ENCODE measurements at regions not wholly inside any gene's neighbourhood (a gene's known extent, or its start where the extent isn't known, plus 50 kb on each side); places are given as distances from the start of the nearest gene placed in this dataset.

GRCh38 chr16:6932871-6933385 lies 399.7 kb upstream of the RBFOX1 start:
- H3K27me3 Mint-ChIP-seq, result peaks cover 0 to 3% (median 0%) of the 10 kb centered on the region in 5 donors
- DNase-seq (no peak), ATAC-seq (no peak)
- no peaks in the 10 kb centered on the region for H3K36me3 Mint-ChIP-seq
- POLR2A ChIA-PET, result no interaction called here
- H3K4me3 Mint-ChIP-seq, result no peak overlapping the region
- H3K4me1 Mint-ChIP-seq, result no peaks in the 10 kb centered on the region
- peaks cover 1 to 28% (median 8%) of the 10 kb centered on the region in 9 donors for H3K9me3 Mint-ChIP-seq
- no peak overlapping the region for H3K27ac Mint-ChIP-seq

GRCh38 chr16:6929868-6930267 lies 402.8 kb upstream of the RBFOX1 start:
- Mint-ChIP-seq H3K4me1 (no peaks in the 10 kb centered on the region), H3K36me3 (no peaks in the 10 kb centered on the region), H3K27me3 (peaks cover 0 to 2% (median 0%) of the 10 kb centered on the region in 5 donors), H3K4me3 (no peak overlapping the region), H3K9me3 (peaks cover 0 to 28% (median 6%) of the 10 kb centered on the region in 9 donors), H3K27ac (no peak overlapping the region)
- POLR2A ChIA-PET, result no interaction called here
- ATAC-seq (no peak), DNase-seq (no peak)

GRCh38 chr16:6926762-6927161 lies 405.9 kb upstream of the RBFOX1 start:
- DNase-seq (no peak), ATAC-seq (no peak)
- Mint-ChIP-seq H3K27ac (no peak overlapping the region), H3K4me1 (no peaks in the 10 kb centered on the region), H3K4me3 (no peak overlapping the region), H3K36me3 (no peaks in the 10 kb centered on the region), H3K9me3 (peaks cover 2 to 39% (median 10%) of the 10 kb centered on the region in 9 donors), H3K27me3 (peaks cover 0 to 2% (median 0%) of the 10 kb centered on the region in 5 donors)
- POLR2A ChIA-PET, result no interaction called here

- no peak overlapping the region for H3K27ac Mint-ChIP-seq
Observed at GRCh38 chr16:6926341-6926740, 406.3 kb upstream of the RBFOX1 start.

GRCh38 chr16:6918646-6919045 lies 414.0 kb upstream of the RBFOX1 start:
- POLR2A ChIA-PET, result no interaction called here
- Mint-ChIP-seq H3K4me1 (no peaks in the 10 kb centered on the region), H3K9me3 (peaks cover 0 to 24% (median 8%) of the 10 kb centered on the region in 9 donors), H3K4me3 (no peak overlapping the region), H3K27me3 (no peaks in the 10 kb centered on the region), H3K27ac (no peak overlapping the region), H3K36me3 (peaks cover 0 to 5% (median 0%) of the 10 kb centered on the region in 3 donors)
- ATAC-seq, result no peak
- no peak for DNase-seq

More at GRCh38 chr16:6926341-6926740, 406.3 kb upstream of the RBFOX1 start:
- ATAC-seq, result no peak
- Mint-ChIP-seq H3K27me3 (peaks cover 0 to 2% (median 0%) of the 10 kb centered on the region in 5 donors), H3K36me3 (no peaks in the 10 kb centered on the region), H3K9me3 (peaks cover 2 to 40% (median 6%) of the 10 kb centered on the region in 9 donors), H3K4me3 (no peak overlapping the region), H3K4me1 (no peaks in the 10 kb centered on the region)
- POLR2A ChIA-PET, result no interaction called here
- no peak for DNase-seq

- Mint-ChIP-seq H3K36me3 (peaks cover 0 to 5% (median 0%) of the 10 kb centered on the region in 3 donors), H3K4me1 (no peaks in the 10 kb centered on the region), H3K27ac (no peak overlapping the region), H3K4me3 (no peak overlapping the region), H3K9me3 (peaks cover 0 to 19% (median 7%) of the 10 kb centered on the region in 9 donors), H3K27me3 (no peaks in the 10 kb centered on the region)
- POLR2A ChIA-PET, result no interaction called here
- DNase-seq (no peak), ATAC-seq (no peak)
Observed at GRCh38 chr16:6916946-6917345, 415.7 kb upstream of the RBFOX1 start.

- Mint-ChIP-seq H3K27ac (no peak overlapping the region), H3K27me3 (no peaks in the 10 kb centered on the region), H3K4me3 (no peak overlapping the region), H3K9me3 (peaks cover 0 to 10% (median under 1%) of the 10 kb centered on the region in 9 donors), H3K4me1 (no peaks in the 10 kb centered on the region), H3K36me3 (no peaks in the 10 kb centered on the region)
- DNase-seq (no peak), ATAC-seq (no peak)
- POLR2A ChIA-PET, result no interaction called here
Observed at GRCh38 chr16:6913566-6913965, 419.1 kb upstream of the RBFOX1 start.

- Mint-ChIP-seq H3K4me1 (no peaks in the 10 kb centered on the region), H3K4me3 (no peak overlapping the region), H3K36me3 (no peaks in the 10 kb centered on the region), H3K9me3 (peaks cover 0 to 12% (median 4%) of the 10 kb centered on the region in 9 donors), H3K27me3 (no peaks in the 10 kb centered on the region), H3K27ac (no peak overlapping the region)
- ATAC-seq (no peak), DNase-seq (no peak)
- POLR2A ChIA-PET, result no interaction called here
Observed at GRCh38 chr16:6910301-6910700, 422.3 kb upstream of the RBFOX1 start.

- no peaks in the 10 kb centered on the region for H3K4me1 Mint-ChIP-seq
- H3K27ac Mint-ChIP-seq, result no peak overlapping the region
- DNase-seq (no peak), ATAC-seq (no peak)
- H3K4me3 Mint-ChIP-seq, result no peak overlapping the region
- no peaks in the 10 kb centered on the region for H3K36me3 Mint-ChIP-seq
- peaks cover 0 to 18% (median 10%) of the 10 kb centered on the region in 9 donors for H3K9me3 Mint-ChIP-seq
- peaks cover 0 to 2% (median 0%) of the 10 kb centered on the region in 5 donors for H3K27me3 Mint-ChIP-seq
- POLR2A ChIA-PET, result no interaction called here
Observed at GRCh38 chr16:6905601-6906000, 427.0 kb upstream of the RBFOX1 start.

GRCh38 chr16:6903671-6904070 lies 429.0 kb upstream of the RBFOX1 start:
- ATAC-seq, result no peak
- Mint-ChIP-seq H3K27me3 (peaks cover 0 to 2% (median 0%) of the 10 kb centered on the region in 5 donors), H3K4me3 (no peak overlapping the region), H3K36me3 (no peaks in the 10 kb centered on the region), H3K27ac (no peak overlapping the region), H3K9me3 (peaks cover 5 to 33% (median 11%) of the 10 kb centered on the region in 9 donors), H3K4me1 (no peaks in the 10 kb centered on the region)
- POLR2A ChIA-PET, result no interaction called here
- DNase-seq, result no peak

GRCh38 chr16:6898896-6899295 lies 433.7 kb upstream of the RBFOX1 start:
- no peak for DNase-seq
- H3K36me3 Mint-ChIP-seq, result no peaks in the 10 kb centered on the region
- H3K4me1 Mint-ChIP-seq, result no peaks in the 10 kb centered on the region
- no peak overlapping the region for H3K4me3 Mint-ChIP-seq
- peaks cover 0 to 36% (median 7%) of the 10 kb centered on the region in 9 donors for H3K9me3 Mint-ChIP-seq
- POLR2A ChIA-PET, result no interaction called here
- H3K27me3 Mint-ChIP-seq, result peaks cover 0 to 2% (median 0%) of the 10 kb centered on the region in 5 donors
- no peak for ATAC-seq
- no peak overlapping the region for H3K27ac Mint-ChIP-seq

GRCh38 chr16:6897876-6898485 lies 434.7 kb upstream of the RBFOX1 start:
- Mint-ChIP-seq H3K9me3 (peaks cover 0 to 36% (median 6%) of the 10 kb centered on the region in 9 donors), H3K27ac (no peak overlapping the region), H3K27me3 (peaks cover 0 to 2% (median 0%) of the 10 kb centered on the region in 5 donors), H3K36me3 (no peaks in the 10 kb centered on the region), H3K4me3 (no peak overlapping the region), H3K4me1 (no peaks in the 10 kb centered on the region)
- DNase-seq (no peak), ATAC-seq (no peak)
- POLR2A ChIA-PET, result no interaction called here

GRCh38 chr16:6892966-6893365 lies 439.7 kb upstream of the RBFOX1 start:
- no peaks in the 10 kb centered on the region for H3K4me1 Mint-ChIP-seq
- DNase-seq (no peak), ATAC-seq (no peak)
- H3K36me3 Mint-ChIP-seq, result no peaks in the 10 kb centered on the region
- POLR2A ChIA-PET, result no interaction called here
- H3K9me3 Mint-ChIP-seq, result peaks cover 0 to 11% (median 0%) of the 10 kb centered on the region in 9 donors
- H3K4me3 Mint-ChIP-seq, result no peak overlapping the region
- no peak overlapping the region for H3K27ac Mint-ChIP-seq
- H3K27me3 Mint-ChIP-seq, result peaks cover 0 to 5% (median 0%) of the 10 kb centered on the region in 5 donors

- no peak for ATAC-seq
Observed at GRCh38 chr16:6891496-6891895, 441.1 kb upstream of the RBFOX1 start.

More at GRCh38 chr16:6891496-6891895, 441.1 kb upstream of the RBFOX1 start:
- Mint-ChIP-seq H3K36me3 (no peaks in the 10 kb centered on the region), H3K27me3 (peaks cover 0 to 5% (median 0%) of the 10 kb centered on the region in 5 donors), H3K27ac (no peak overlapping the region), H3K4me3 (no peak overlapping the region), H3K4me1 (no peaks in the 10 kb centered on the region), H3K9me3 (peaks cover 0 to 10% (median 5%) of the 10 kb centered on the region in 9 donors)
- no peak for DNase-seq
- POLR2A ChIA-PET, result no interaction called here

Data from naive thymus-derived CD8-positive, alpha-beta T cell (primary cell).